Progenitor cell of endocrine pancreas (in vitro differentiated cells): ENCODE measurements at regions not wholly inside any gene's neighbourhood (a gene's known extent, or its start where the extent isn't known, plus 50 kb on each side); places are given as distances from the start of the nearest gene placed in this dataset.

Experiments used
- DNase-seq: peaks from one replicate; pipeline ENCODE4 v3.0.0; 2021; ENCODE audit warnings: low spot score; ENCODE audit not compliant: unreplicated experiment
- H3K27ac Mint-ChIP-seq: 2 replicates; pipeline ENCODE4 v1.8.0; 2021; ENCODE audit warnings: mild to moderate bottlenecking, moderate library complexity, mixed read lengths
- H3K27me3 Mint-ChIP-seq: 2 replicates; pipeline ENCODE4 v1.8.0; 2021; ENCODE audit warnings: mixed read lengths
- H3K36me3 Mint-ChIP-seq: 2 replicates; pipeline ENCODE4 v1.8.0; 2022; ENCODE audit warnings: mixed read lengths; ENCODE audit not compliant: insufficient read depth
- H3K4me1 Mint-ChIP-seq: 2 replicates; pipeline ENCODE4 v1.8.0; 2021; ENCODE audit warnings: low read depth, mixed read lengths
- H3K4me3 Mint-ChIP-seq: 2 replicates; pipeline ENCODE4 v1.8.0; 2021; ENCODE audit warnings: low read depth, mild to moderate bottlenecking, moderate library complexity, mixed read lengths
- H3K9me3 Mint-ChIP-seq: 2 replicates; pipeline ENCODE4 v1.8.0; 2021; ENCODE audit warnings: low read depth, mixed read lengths
- CTCF ChIP-seq: fragments of 200-600 bp; sonication (generic); IDR thresholded peaks from one replicate; pipeline ENCODE4 v1.5.0; 2021; ENCODE audit warnings: antibody characterized with exemption, mild to moderate bottlenecking; ENCODE audit not compliant: unreplicated experiment

- peaks cover 6% of the 10 kb centered on the region for H3K4me1 Mint-ChIP-seq
- DNase-seq: no peak
- no peaks in the 10 kb centered on the region for H3K27me3 Mint-ChIP-seq
- no peak overlapping the region for H3K4me3 Mint-ChIP-seq
- H3K9me3 Mint-ChIP-seq: no peaks in the 10 kb centered on the region
- H3K27ac Mint-ChIP-seq: no peak overlapping the region
- no peak for TF ChIP-seq CTCF
- no peaks in the 10 kb centered on the region for H3K36me3 Mint-ChIP-seq
Measured at GRCh38 chr1:182246783-182247182, 144.8 kb downstream of the GLUL start.

- no peak for TF ChIP-seq CTCF
- no peak overlapping the region for H3K4me3 Mint-ChIP-seq
- peaks cover 12% of the 10 kb centered on the region for H3K27me3 Mint-ChIP-seq
- H3K4me1 Mint-ChIP-seq: peaks cover 6% of the 10 kb centered on the region
- no peak overlapping the region for H3K27ac Mint-ChIP-seq
- no peak for DNase-seq
- H3K36me3 Mint-ChIP-seq: no peaks in the 10 kb centered on the region
- H3K9me3 Mint-ChIP-seq: no peaks in the 10 kb centered on the region
Measured at GRCh38 chr1:182245040-182245439, 146.6 kb downstream of the GLUL start.

GRCh38 chr1:182244451-182244850 is 147.1 kb downstream of the GLUL start:
- no peak for DNase-seq
- Mint-ChIP-seq H3K9me3 (no peaks in the 10 kb centered on the region), H3K27ac (no peak overlapping the region), H3K4me3 (no peak overlapping the region), H3K4me1 (peaks cover 6% of the 10 kb centered on the region), H3K27me3 (peaks cover 12% of the 10 kb centered on the region), H3K36me3 (no peaks in the 10 kb centered on the region)
- TF ChIP-seq CTCF: no peak

GRCh38 chr1:182242641-182243040 is 148.9 kb downstream of the GLUL start:
- no peak for TF ChIP-seq CTCF
- H3K27me3 Mint-ChIP-seq: peaks cover 12% of the 10 kb centered on the region
- no peaks in the 10 kb centered on the region for H3K9me3 Mint-ChIP-seq
- no peaks in the 10 kb centered on the region for H3K4me1 Mint-ChIP-seq
- no peak overlapping the region for H3K4me3 Mint-ChIP-seq
- H3K27ac Mint-ChIP-seq: no peak overlapping the region
- H3K36me3 Mint-ChIP-seq: no peaks in the 10 kb centered on the region
- DNase-seq: no peak

GRCh38 chr1:182240085-182240484 is 151.5 kb downstream of the GLUL start:
- Mint-ChIP-seq H3K4me1 (peaks cover 15% of the 10 kb centered on the region), H3K36me3 (no peaks in the 10 kb centered on the region), H3K4me3 (no peak overlapping the region), H3K27ac (no peak overlapping the region), H3K27me3 (peaks cover 12% of the 10 kb centered on the region), H3K9me3 (no peaks in the 10 kb centered on the region)
- no peak for TF ChIP-seq CTCF
- no peak for DNase-seq

GRCh38 chr1:182238421-182238820 is 153.2 kb downstream of the GLUL start:
- no peak for TF ChIP-seq CTCF
- no peak for DNase-seq
- no peak overlapping the region for H3K4me3 Mint-ChIP-seq
- H3K27ac Mint-ChIP-seq: no peak overlapping the region
- H3K9me3 Mint-ChIP-seq: no peaks in the 10 kb centered on the region
- H3K4me1 Mint-ChIP-seq: peaks cover 15% of the 10 kb centered on the region
- H3K36me3 Mint-ChIP-seq: no peaks in the 10 kb centered on the region
- peaks cover 12% of the 10 kb centered on the region for H3K27me3 Mint-ChIP-seq
